HG03159 (cell line): ENCODE measurements at regions not wholly inside any gene's neighbourhood (a gene's known extent, or its start where the extent isn't known, plus 50 kb on each side); places are given as distances from the start of the nearest gene placed in this dataset.

Experiments used
- ATAC-seq: cut with Tn5 transposase; IDR thresholded peaks from one replicate; pipeline ENCODE4 v1.9.1; 2021; ENCODE audit warnings: mild to moderate bottlenecking, moderate library complexity; ENCODE audit not compliant: unreplicated experiment

DNA sequence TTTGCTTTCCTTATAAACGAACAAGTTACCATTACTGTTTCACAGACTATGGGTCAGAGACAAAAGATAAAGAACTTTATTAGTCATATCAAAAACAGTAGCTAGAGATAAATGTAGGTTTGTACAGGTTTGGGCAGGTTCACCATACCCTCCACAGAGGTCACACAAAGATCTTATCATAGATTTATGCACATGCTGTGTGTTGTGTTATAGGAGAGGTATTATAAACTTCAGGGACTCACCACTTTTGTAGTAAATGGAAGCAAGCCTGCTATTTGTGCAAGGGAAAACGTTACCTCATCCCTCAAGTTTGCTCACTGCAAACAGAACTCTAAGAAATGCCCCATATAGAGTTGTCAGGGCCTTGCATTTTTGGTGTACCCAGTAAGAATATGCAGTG, 584.5 kb upstream of the LRRTM1 start:
- no peak for ATAC-seq

DNA sequence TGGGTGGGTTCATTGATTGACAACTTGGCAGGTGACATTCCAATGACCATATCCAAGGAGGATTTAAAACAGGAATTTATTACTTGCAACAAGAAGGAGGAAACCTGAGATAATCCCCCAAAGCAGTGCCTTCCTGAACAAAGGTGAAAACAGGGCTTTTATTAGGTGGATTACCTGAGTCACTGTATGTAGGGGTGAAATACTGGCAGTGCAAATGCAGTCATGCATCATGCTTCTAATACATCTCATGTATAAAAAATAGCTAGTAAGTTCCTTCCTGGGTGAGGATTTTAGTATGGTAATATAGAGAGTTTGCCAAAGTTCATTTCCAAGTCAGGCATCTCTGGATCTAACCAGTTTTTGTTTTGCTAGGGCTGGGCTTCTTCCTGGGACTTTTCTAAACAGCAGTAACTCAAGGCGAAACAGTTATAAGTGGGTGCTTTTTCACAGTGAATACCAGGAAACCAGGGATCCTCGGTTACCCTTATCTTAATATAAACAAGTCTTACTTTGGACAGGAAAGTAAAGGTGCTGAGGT, 583.4 kb upstream of the LRRTM1 start:
- ATAC-seq, result no peak

DNA sequence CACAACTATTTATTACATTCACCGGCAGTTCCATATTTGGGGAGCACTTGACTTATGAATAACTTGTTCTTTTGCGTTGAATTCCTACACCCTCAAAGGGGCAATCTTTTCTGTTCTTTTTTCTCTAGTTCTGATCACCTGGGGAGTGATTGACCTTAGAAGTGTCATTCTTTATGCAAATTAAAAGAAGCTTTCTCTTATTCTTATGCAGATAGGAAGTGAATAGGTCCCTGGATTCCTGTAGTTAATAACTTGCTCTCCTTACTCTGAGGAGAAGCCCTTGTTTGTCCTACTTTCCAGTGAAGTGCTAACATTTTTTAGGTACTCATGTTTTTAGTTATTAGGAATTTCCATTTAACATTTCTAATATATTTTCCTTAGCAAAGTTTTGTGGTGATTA, 569.8 kb upstream of the LRRTM1 start:
- no peak for ATAC-seq

DNA sequence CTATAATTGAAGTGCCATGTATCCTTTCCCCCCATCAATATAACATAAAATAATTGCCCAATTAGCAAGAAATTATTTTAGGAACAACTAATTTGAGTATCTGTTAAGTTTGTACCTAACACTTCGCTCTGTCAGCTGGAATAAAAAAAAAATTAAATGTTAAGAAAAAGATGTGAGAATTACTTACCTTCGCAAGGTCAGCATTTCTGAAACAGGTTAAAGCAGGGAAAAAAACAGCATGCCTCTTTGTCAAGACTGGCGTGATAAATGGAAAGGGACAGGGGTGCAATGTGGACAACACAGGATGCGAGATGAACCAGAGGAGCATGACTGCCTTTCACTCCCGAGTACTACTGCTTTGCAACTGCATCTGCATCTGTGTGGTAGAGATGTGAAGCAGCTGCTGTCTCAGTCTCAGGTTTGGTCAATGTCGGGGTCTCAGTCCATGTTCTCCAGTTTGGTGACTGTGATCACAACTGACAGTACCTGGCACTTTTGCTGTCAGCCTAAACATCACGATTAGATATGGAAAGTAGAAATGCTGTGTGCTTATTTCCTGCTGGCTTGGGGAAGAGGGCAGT, 565.4 kb upstream of the LRRTM1 start:
- no peak for ATAC-seq

DNA sequence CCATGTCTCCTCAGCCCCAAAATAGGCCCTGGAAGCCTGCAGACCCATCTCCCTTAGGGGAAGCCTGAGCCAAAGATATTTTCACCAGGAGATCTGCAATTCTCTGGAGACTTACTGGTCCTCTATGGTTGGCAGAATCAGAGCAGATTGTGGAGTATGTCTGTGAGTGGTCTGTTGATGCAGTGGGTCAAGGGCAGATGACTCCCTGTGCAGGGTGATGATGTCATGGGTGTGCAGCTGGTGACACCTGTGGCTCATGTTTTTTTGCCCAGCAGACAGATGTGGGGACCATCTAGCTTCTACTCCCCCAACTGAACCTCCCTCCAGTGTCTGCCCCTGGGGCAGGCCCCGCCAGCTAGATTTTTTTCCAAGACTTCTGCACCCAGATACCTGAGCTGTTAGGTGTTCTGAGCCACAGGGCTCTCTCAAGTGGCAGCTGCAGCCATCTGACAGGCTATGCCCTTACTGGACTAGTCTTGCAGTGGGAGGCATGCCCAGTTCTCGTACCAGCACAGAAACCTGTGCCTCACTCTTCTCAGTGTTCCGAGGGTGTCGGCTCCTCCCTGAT, 558.7 kb upstream of the LRRTM1 start:
- ATAC-seq, result no peak

DNA sequence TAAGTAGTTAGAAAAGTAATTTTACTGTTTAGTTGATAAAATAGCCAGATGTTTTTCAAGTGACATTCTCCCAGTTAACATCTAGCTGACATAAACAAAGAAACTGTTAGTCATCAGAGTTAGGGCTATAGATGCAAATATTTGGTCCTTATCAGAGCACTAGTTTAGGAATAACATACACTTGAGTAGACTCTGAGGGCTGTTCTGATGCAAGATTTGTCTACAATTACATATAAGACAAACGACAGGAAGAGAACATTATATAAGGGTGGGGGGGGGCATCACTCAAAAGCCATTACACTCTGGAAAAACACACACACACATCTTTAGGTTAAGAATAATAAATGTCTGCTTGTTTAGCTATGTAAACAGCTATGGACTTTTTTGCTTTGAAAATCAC, 554.4 kb upstream of the LRRTM1 start:
- ATAC-seq, result no peak

DNA sequence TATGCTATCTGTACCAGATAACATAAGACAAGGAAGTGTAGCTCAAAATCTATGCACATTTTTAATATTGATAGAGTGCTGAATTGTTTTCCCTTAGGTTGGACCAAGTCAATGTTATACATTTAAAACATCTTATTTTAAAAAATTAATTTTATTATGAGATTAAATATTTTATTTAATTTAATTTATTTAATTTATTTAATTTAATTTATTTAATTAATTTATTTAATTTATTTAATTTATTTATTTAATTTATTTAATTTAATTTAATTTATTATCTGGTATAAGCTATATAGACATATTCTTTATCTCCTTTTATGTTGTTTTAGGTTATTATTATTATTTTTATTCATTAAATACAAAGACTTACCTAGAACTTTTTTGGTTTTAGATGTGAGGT, 551.7 kb upstream of the LRRTM1 start:
- no peak for ATAC-seq

DNA sequence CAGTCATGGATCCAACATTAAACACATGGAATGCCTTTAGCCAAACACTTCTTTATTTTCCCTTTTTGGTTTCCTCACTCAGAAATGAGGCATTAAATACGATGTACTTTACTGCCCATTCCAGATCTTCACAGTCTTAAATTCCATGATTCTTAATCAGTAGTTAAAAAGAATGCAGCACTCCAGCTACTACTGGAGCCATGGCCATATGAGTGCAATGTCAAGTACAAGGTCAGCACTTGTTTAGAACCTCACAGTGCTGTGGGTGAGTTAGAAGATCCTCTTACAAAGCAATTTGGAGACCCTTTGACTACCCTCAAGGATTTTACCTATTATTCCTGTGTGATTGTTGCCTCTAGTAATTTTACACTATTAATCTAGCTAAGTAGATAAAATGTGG, 550.3 kb upstream of the LRRTM1 start:
- ATAC-seq, result no peak

DNA sequence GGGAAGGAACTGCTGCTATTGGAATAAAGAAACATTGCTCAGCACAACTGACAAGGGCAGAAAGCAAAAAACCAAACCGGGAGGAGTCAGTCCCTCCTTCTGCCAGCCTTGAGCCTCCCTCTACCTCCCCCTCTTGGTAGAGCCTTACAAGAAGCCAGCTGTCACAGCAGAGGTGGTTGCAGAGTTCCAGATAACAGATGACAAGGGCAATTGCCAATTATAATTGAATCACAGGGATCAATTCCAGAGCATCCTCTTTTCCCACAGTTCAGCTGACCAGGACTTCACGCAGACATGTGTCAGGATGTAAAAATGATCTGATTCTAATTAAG, 548.2 kb upstream of the LRRTM1 start:
- ATAC-seq, result no peak

DNA sequence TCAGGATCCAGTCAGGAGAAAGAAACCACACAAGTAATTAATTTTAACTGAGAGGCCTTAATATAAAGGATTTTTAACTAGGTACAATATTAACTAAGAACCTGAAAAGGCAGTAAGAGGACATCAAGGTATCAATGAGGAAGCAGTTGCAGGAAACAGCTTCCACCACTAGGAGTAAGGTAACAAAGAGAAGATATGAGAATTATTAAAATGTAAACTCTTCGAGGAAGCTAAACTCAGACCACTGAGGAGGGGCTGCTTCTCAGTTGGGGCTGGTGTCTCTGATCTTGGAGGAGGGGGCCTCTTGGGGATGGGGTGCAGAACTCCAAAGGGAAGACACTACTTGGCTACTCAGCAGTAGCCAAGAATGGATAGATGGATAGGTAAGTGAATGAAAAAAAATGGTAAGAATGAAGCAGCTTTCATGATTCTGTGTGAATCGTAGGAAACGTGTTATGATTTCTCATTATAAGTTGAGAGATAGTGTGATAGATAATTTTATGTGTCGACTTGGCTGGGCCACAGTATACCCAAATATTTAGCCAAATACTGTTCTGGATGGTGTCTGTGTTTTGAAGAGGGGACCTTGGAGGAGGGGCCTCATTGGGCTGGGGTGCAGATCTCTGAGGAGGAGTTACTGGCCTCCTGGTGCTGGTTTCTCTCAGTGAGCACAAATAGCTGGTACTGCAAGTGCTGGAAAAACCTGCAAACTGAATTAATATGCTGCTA, 547.7 kb upstream of the LRRTM1 start:
- no peak for ATAC-seq

DNA sequence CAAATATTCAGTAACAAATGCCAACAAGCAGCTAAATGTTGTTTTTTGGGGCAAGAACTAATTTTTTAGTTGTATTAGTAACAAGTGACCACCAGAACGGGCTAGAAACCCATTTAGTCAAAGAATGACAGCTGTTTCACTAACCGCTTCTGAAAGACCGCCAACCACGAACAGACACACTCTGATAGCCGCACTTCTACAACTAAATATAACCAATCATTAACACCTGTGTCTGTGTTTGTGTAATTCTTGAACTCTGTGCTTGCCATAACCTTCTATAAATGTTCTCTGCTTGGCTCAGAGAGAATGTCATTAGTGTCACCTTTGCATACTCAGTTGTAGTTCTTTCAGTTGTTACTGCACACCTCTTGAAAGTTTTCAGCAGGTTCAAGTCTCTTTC, 526.3 kb upstream of the LRRTM1 start:
- ATAC-seq, result no peak

DNA sequence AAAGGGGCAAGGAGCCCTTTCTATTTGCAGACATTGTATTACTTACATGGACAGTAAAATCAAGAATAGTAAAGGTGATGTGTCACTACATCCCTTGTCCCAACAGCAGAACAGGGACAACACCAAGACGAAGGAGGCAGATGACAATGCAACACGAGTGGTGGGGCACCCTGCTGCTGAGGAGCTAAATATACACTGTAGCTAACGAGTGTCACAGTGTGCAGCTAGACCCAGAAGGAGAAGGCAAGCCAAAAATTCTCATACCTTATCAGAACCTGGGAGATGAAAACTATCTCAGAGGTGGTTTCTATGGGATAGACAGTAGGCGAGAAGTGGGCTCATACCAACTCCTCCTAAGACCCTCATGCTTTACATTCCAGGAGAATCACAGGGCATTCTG, 518.4 kb upstream of the LRRTM1 start:
- ATAC-seq, result no peak

DNA sequence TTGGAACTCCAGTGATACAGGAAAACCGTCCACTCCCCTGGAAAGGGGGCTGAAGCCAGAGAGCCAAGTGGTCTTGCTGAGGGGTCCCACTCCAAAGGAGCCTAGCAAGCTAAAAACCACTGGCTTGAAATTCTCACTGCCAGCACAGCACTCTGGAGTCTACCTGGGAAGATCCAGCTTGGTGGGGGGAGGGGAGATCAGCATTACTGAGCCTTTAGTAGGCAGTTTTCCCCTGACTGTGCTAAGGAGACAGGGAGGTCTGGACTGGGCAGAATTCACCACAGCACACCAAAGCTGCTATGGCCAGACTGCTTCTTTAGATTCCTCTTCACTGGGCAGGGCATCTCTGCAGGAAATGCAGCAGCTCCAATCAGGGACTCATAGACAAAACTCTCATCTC, 510.7 kb upstream of the LRRTM1 start:
- ATAC-seq, result no peak

DNA sequence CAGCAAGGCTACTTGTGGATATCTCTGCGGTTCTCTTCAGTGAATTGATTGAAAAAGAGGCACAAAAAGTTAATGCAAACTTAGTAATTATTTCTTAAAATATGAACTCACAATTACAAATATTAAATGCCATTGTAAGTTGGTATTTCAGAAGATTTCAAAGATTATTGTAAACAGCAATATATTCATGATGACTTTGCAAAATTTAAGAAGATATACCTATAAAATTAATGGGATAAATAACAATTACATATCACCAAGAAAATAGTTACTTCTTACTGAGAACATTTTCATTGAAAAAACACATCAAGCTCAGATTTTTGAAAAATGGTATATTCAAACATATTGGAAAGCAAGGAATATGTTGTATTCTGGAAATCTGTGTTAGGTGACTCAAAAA, 482.0 kb upstream of the LRRTM1 start:
- ATAC-seq, result no peak

DNA sequence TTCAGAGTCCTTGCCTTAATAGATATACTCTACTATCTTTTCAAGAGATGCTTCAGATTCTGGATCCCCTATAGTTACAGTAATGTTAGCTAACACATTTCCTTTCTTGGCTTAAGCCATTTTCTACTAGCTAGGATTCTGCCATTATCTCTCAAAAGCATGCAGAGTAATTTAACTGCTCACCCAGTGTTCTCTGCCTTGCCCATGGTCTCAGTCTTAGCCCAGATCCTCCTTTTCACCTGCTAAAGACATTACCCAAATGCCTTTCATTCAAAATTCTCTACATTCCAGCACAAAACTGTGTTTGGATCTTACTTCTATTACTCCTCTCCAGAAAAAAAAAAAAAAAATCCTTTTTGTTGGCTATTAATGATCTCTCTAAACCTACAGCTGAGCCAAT, 474.2 kb upstream of the LRRTM1 start:
- no peak for ATAC-seq

DNA sequence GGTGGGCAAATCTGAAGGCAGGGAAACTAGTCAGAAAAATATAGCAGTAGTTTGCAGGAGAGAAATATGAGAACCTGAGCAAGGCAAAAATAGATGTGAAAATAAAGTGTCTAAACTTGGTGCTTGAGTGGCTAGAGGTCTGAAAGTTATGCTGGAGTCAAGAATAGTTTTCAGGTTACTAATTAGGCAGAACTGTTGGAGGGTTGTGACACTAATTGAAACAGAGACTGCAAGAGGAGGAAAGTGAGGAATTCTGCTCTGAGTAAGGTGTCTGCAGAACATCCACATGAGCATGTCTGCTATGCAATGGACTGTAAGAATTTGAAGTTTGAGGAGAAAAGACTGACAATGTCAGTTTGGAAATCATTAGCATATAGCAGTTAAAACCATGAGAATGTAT, 444.0 kb upstream of the LRRTM1 start:
- no peak for ATAC-seq

DNA sequence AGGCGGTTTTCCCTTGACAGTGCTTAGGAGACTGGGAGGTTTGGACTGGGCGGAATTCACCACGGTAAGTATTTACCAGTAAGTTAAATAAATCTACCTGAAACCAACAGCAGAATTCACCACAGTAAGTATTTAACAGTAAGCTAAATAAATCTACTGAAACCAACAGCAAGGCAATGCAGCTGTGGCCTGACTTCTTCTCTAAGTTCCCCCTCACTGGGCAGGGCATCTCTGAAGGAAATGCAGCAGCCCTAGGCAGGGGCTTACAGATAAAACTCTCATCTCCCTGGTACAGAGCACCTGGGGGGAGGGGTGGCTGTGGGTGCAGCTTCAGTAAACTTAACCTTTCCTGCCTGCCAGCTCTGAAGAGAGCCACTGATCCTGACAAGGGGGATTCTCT, 432.5 kb upstream of the LRRTM1 start:
- no peak for ATAC-seq

DNA sequence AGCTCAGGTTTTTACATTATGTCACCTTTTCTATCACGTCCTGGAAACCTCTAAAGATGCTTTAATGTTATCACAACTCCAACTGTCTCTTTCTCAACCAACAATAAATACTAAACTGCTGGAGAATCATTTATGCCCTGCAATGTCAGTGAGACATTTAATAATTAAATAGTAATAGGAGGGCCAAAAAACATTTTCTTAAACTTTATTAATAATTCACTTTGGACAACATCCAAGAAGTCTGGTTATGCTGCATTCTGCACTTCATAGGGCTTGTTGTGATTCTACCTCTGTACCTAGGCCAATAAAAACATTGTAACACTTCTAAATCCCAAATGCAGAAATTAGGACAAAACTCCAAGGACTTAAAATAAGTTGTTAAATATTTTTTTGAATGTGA, 420.4 kb upstream of the LRRTM1 start:
- no peak for ATAC-seq

DNA sequence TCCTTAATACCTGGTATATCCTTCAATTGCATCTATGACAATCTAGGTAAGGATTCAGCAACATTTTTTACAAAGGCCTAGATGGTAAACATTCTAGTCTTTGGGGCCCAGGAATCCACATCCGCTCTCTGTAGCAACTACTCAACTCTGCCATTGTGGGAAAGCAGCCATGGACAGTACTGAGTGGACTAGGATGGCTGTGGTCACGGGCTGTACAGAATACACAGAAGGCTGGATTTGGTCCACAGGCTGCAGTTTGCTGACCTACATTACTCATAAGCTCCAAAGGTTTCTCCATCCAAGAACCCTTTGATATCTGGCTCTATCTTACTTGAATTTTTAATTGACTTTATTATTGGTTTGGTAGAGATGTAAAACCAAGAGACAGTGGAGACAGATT, 418.3 kb upstream of the LRRTM1 start:
- no peak for ATAC-seq

DNA sequence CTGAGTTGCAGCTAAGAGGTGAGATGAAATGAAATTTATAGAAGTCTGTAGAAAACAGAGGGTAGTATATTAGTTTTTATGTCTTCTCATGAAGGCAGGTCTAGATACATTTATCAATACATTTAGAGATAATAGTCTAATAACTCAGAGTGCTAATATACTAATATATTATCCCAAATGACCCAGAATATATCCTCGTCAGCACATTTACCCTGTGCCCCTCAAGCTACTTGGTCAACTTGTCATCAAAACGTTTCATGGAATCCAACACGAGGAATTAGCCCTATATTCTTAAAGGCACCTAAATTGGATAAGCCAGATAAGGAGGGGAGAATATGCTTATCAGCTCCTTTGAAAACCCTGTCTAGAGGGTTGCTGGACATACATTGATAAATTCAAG, 415.1 kb upstream of the LRRTM1 start:
- ATAC-seq, result no peak

DNA sequence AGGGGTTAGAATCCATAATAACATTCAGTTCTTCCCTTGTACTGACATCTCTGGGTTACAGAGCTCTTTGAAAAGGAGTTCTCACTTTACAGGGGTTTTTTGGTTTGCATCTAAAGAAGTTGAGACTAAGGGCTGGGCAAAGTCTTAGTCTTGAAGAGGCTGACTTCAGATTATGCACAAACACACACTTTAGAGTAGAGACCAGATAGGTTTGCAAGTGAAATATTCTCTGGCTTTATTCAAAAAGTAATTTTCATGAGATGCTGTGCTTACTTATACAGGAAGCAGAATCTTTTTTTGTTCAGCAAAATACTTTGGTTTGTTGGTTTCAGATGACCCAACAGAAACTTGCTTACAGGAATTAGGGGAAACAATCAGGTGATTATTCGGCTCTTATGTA, 410.9 kb upstream of the LRRTM1 start:
- no peak for ATAC-seq

DNA sequence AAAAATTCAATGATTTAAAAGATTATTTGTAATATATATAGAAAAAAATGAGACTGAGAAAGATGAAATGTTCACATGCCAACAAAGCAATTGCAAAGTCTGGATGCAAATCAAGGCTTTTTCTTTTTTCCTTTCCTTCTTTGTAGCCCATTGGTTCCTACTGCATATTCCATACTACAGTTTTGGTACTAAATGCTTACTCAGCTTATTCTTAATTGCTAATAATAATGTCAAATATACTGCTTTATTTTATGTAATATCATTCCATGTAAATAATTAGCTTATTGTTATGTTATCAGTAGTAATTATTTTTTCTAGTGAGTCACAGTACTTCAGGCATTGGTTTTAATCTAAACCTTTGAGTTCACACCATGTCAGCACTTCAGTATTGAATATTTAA, 407.4 kb upstream of the LRRTM1 start:
- no peak for ATAC-seq

DNA sequence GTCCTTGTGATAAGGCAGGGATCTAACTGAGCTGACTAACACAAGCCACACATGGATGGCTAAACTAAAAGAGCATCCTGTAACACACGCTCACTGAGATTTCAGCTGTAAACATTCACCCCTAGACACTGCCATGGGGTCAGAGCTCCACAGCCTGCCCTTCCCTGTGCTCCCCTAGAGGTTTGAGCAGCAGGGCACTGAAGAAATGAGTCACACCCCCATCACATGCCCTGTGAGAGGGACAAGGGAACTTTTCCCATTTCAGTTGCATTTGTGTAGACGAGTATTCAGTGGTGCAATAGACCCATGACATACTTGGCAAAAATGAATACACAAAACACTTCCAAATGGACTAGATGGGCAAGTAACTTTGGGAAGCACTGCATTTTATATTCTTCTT, 402.4 kb upstream of the LRRTM1 start:
- ATAC-seq, result no peak
